GM12875 (cell line): ENCODE measurements at regions not wholly inside any gene's neighbourhood (a gene's known extent, or its start where the extent isn't known, plus 50 kb on each side); places are given as distances from the start of the nearest gene placed in this dataset.

ENCODE experiments used
- H3K4me3 ChIP-seq: one replicate; pipeline ENCODE4 v1.5.1; 2011; ENCODE audit warnings: low read depth, low read length, control low read depth
- TF ChIP-seq, protein P1 (sequence below): IDR thresholded peaks from 2 replicates; pipeline ENCODE4 v1.5.1; 2011; ENCODE audit warnings: low read depth, mild to moderate bottlenecking, control low read depth, inconsistent platforms, low read length, moderate library complexity, borderline replicate concordance; ENCODE audit not compliant: insufficient read depth

DNA sequence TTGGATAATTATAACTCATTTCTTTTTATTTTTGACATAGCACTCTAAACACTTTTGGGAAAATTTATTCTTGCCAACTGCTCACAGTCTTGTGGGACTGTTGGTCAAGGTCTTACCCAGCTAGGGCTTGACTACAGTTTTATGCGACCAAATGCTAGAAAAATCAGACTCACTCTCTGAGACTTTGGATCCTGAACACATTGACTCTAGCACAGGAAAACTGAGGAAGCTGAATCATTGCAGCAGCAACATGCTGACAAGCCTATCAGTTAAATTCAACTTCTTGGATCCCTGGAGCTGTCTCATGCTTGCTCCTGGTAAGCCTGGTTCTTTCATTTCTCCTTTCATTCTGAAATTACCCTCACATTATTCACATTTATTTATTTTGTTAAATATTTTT lies 120.7 kb upstream of the TMTC2 start:
- TF ChIP-seq, protein P1, sequence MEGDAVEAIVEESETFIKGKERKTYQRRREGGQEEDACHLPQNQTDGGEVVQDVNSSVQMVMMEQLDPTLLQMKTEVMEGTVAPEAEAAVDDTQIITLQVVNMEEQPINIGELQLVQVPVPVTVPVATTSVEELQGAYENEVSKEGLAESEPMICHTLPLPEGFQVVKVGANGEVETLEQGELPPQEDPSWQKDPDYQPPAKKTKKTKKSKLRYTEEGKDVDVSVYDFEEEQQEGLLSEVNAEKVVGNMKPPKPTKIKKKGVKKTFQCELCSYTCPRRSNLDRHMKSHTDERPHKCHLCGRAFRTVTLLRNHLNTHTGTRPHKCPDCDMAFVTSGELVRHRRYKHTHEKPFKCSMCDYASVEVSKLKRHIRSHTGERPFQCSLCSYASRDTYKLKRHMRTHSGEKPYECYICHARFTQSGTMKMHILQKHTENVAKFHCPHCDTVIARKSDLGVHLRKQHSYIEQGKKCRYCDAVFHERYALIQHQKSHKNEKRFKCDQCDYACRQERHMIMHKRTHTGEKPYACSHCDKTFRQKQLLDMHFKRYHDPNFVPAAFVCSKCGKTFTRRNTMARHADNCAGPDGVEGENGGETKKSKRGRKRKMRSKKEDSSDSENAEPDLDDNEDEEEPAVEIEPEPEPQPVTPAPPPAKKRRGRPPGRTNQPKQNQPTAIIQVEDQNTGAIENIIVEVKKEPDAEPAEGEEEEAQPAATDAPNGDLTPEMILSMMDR = no peak
- H3K4me3 ChIP-seq = no peak overlapping the region

DNA sequence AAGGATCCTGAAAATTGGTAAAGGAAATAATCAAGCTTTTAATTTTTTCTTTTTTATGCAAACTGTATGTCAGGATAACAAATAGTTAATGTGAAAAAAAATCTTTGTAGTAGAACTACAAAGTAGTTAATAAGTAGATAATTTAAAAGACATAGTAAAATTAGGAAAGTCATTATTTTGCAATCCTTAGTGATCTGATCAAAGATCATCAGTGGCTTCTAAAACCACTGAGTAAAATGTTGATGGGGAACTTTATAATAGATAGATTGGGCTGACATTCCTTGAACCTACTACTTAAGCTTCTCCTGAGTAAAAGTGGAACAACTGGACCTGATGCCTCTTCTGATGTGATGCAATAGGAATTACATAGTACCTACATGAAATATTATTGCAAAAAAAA lies 119.0 kb upstream of the TMTC2 start:
- H3K4me3 ChIP-seq = no peak overlapping the region
- TF ChIP-seq, protein P1 = no peak

DNA sequence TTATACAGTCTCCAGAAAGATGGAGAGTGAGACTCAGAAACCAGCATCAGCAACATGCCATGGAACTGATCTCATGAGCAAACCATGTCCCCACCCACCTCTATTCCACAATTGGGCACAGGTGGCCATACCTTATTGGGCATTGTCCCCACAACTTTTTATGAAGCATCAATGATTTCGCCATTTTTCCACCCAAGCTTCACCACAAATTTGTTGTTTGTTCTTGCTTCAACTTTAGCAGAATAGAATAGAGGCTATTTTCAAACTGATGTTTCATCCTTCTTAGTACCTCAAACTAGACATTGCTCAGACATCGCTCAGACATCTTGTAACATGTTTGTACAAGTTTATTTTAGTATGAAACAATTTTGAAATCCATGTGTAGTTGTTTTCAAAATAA lies 112.5 kb upstream of the TMTC2 start:
- TF ChIP-seq, protein P1 = no peak

DNA sequence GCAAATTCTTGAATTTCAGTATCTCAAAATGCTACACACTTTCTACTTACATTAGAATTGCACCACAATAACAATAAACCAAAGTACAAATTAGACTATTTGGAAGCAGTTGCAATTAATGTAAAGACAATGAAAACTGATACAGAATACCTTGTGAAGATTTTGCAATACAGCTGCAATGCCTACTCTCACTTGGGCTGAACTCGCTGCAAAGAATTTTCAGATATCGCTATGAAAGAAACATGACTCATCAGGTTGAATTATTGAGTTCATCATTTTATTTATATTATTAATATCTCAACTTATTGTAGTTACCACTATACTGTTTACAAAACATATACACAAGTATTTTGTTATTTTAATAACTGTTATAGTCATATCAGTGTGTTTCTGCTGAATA lies 108.0 kb upstream of the TMTC2 start:
- no peak overlapping the region for H3K4me3 ChIP-seq
- TF ChIP-seq, protein P1 = no peak

More for the DNA sequence above, 112.5 kb upstream of the TMTC2 start:
- no peak overlapping the region for H3K4me3 ChIP-seq

DNA sequence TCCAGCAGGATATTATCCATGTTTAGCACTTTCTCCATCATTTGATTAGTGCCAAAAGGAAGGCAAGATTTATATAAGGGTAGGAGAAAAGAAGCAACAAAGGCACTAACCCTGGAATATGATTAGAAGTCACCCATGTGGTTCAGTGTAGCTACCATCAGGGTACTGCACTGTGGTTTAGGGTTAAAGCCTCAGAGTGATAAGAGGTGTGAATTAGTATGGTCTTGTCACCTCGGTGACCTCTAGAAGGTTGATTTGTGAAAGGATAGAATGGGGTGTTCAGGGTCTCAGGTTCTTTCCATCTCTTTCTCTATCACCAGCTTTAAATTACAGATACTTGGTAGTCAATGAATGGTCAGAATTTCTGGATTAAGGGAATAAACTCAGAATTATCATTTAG lies 103.0 kb upstream of the TMTC2 start:
- TF ChIP-seq, protein P1 = no peak
- no peak overlapping the region for H3K4me3 ChIP-seq

DNA sequence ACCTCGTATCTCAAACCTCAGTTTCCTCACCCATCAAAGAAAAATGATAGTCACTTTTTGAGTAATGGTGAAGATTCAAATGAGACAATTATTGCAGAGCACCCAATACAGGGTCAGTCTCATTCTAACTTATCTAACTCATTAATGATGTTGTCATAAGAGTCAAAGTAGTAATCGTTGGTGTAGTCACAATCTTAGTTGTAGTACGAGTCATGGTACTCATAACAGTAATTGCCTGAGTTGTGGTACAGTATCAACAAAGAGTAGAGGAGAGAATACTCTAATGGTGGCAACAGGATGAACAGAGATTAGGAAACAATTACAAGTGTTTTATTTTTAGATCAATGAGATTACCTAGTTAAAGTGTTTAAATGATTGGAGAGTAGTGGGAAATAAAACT lies 93.6 kb upstream of the TMTC2 start:
- no peak overlapping the region for H3K4me3 ChIP-seq
- TF ChIP-seq, protein P1 = no peak

DNA sequence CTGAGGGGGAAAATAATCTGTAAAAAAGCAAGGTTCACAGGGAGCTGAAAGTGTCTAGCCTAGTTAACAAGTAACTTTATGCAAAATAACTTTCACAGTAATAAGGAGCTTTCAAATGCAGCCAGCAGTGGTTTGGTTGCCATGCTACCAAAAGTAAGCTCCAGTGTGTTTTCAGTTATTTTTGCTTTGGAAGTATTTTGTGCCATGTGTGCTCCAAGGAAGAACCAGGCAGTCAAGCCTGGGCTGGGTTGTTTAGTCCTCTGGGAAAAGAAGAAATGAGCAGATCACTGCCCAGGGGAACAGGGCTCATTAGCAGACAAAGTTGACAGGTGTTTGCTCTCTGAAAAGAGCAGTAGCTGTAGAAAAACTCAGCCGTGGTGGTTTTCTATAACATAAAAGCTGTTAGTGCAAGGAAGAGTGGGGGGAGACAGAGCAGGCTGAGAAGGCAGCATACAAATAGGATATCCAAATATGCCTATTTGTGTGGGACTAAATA lies 92.8 kb upstream of the TMTC2 start:
- TF ChIP-seq, protein P1 = no peak
- no peak overlapping the region for H3K4me3 ChIP-seq
